DMS153 (cell line): ENCODE measurements at regions not wholly inside any gene's neighbourhood (a gene's known extent, or its start where the extent isn't known, plus 50 kb on each side); places are given as distances from the start of the nearest gene placed in this dataset.
A peak's percentile ranks its signal among the peaks of the same experiment; 100 is the strongest.
"Not testable (repeated sequence)": the region's sequence is repeated elsewhere in the genome, so short reads cannot be mapped to it uniquely, and the experiment has no call there.

Experiments used
- DNase-seq: peaks from one replicate; lab custom pipeline; 2025; lab: John Stamatoyannopoulos, UW

GRCh38 chr2:14828223-14828622 lies 195.7 kb downstream of the LRATD1 start:
- no peak for DNase-seq

DNA sequence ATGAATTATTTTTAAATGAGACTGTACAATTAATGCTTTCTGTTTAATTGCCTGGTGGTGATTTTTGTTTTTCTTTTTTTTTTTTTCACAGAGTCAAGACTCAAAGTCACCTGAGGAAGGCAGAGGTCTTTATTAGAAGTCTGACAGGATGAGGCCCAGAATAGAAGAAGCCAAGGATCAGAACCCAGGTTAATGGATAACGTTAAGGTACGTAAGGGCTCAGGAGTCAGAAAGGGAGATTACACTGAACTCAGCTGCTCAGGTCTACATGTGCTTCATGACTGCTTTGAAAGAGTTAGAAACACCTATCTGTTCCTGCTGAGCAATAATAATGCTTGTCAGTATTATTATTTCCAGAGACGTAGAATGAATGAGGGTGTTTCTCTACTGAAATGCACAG lies 196.5 kb downstream of the LRATD1 start:
- DNase-seq, result no peak

- DNase-seq, result no peak
Observed at GRCh38 chr2:14831458-14831857, 198.9 kb downstream of the LRATD1 start.

DNA sequence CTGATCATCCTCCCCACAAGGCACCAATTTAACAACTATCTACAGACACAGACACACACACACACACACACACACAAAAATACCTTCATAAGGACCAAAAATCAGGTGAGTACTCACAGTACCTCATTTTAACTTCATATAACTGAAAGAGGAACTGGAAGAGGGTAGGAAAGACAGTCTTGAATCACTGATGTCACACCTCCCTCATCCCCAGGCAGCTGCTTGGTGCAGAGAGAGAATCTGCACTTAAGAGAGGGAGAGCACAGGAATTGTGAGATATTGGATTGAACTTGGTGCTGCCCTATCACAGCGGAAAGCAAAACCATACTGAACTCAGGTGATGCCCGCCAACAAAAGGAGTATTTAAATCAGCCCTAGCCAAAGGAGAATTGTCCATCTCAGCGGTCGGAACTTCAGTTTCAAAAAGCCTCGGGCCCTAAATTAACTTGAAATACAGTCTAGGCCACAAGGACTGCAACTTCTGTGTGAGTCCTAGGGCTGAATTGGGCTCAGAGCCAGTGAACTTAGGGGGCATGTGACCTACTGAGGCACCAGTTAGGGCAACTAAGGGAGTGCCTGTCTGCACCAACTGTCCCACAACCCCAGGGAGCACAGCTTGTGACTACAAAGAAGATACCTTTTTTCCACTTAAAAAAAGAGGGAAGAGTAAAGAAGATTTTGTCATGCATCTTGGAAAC lies 211.1 kb downstream of the LRATD1 start:
- no peak for DNase-seq

GRCh38 chr2:14855751-14856150 lies 223.2 kb downstream of the LRATD1 start:
- DNase-seq, result no peak

- DNase-seq, result no peak
Observed at GRCh38 chr2:14861181-14861580, 228.7 kb downstream of the LRATD1 start.

DNA sequence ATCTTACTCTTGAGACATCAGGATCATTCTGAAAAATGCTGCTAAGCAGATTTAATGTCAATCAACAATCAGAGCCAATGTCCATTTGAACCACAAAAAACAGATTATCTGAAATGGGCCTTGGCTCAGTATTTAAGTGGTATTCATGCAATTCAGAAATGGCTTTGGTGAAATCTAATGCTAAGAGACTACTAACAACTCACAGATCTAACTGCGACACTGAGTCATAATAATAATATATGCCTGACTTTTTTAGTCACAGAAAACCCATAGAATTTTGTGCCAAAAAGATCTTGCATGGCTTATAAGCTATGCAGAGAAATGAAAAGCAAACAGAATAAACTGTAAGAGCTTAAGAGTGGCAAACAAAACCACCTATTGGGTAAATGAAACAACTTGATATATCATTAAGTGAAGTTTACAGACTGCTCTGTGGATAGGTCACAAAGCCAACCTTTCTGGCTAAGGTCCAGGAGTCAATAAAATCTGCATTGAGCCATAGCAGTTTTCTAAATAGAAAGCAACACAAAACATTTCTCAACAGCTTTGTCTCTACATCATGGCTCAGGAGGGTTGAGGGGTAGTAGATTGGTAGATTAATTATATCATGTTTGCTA lies 234.3 kb downstream of the LRATD1 start:
- peak; percentile 96 for DNase-seq

GRCh38 chr2:14867853-14868252 lies 235.3 kb downstream of the LRATD1 start:
- no peak for DNase-seq

DNA sequence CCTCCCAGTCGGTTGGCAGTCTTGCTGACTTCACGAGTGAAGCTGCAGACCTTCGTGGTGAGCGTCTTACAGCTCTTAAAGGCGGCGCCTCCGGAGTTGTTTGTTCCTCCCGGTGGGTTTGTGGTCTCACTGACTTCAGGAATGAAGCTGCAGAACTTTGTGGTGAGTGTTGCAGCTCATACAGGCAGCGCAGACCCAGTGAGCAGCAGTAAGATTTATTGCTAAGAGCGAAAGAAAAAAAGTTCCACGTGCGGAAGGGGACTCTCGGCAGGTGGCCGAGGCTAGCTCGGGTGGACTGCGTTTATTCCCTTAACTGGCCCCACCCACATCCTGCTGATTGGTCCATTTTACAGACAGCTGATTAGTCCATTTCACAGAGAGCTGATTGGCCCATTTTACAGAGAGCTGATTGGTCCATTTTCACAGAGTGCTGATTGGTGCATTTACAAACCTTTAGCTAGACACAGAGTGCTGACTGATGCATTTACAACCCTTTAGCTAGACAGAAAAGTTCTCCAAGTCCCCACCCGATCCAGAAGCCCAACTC lies 240.3 kb downstream of the LRATD1 start:
- no peak for DNase-seq

DNA sequence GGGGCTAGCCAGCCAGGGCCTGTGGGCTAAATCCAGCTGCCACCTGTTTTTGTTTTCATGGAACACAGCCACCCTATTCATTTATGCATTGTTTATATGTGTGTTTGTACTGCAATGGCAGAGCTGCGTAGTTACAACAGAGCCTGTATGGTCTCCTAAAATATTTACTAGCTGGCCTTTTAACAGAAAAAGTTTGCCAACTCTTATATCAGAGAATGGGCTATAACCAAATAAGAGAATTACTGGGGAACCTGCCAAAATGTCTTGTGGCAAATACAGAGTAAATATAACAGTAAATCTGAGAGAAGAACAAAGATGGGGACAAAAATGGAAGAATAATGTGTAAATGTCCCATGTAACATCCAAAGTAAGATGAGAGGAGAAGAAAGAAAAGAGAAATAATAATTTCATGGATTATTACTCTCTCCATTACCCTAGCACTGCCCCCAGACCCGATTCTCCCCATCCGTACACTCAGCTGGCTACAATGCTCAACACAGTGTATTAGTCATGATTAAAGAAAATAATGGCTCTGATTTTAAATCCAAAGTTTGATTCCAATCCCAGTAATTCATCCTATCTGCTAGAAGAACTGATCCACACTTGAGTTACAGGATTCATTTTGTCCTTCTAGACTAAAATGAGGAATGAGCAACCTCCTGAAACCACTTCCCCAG lies 249.3 kb downstream of the LRATD1 start:
- no peak for DNase-seq

- no peak for DNase-seq
Observed at GRCh38 chr2:14884651-14885050, 252.1 kb downstream of the LRATD1 start.

DNA sequence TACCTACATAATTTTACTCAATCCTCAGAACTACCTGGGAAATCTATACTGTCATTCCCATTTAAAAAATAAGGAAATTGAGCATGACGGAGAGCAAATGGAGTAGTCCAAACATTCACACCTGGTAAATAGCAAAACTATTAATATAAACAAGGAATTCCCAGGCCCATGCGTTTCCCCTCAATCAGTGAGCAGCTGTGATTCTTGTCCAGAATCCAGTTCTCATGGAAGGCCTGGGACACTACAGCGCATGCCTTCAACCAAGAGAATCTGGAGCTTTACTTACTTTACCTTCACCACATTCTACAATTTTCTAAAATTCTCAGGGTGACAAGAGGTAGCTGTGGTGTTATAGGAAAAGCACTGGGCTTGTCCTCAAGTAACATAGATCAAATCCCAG lies 259.0 kb downstream of the LRATD1 start:
- DNase-seq, result no peak

DNA sequence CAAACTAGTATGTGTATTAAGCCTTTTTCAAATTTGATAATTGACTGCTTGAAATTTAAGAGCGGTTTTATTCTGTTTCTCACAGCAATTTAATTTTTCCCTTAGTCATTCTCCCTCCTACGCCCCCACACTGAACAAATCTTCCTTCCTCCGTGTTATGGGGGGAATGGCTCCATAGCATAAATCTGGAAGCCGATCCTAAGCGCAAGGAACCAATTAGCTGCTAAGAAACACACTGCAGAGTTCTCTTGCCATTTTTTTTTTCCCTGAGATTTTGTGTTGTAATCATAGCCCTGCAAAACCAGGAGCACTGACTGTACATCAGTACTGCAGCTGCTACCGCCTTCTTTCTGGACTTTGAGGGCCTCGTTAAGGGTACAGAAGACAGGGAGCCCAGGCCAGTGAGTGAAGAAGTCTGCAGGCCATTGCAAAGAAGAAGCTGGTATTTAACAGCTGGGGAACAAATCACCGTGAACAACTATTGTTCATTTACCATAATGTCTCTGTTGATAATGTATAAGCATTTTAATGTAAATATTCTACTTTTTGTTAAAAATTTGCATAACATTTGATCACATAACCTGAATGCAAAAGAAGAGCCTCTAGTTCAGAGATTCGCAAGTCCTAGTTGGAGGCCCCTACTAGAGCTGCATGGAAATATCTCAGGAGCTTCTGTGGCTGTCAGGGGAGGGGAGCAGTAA lies 264.0 kb downstream of the LRATD1 start:
- DNase-seq, result no peak

- DNase-seq, result no peak
Observed at GRCh38 chr2:14899621-14900414, 267.3 kb downstream of the LRATD1 start.

DNA sequence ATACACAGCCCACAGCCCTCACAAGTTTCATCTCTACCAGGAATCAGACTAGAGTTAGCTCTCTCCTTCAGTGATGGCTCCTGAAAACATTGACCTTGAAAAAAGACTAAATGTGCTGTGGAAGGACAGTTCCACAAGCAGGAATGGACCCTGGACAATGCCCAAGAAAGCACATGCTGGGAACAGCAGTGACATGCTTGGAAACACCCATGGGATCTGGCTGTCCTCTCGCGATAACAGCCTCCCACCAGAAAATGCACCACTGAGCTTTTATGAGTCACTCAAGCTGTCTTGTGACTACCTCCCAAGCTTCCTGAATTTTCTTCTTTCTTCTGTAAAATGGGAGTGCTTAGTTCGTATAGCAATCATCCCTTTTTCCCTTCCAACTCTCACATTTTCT lies 269.2 kb downstream of the LRATD1 start:
- DNase-seq, result no peak

DNA sequence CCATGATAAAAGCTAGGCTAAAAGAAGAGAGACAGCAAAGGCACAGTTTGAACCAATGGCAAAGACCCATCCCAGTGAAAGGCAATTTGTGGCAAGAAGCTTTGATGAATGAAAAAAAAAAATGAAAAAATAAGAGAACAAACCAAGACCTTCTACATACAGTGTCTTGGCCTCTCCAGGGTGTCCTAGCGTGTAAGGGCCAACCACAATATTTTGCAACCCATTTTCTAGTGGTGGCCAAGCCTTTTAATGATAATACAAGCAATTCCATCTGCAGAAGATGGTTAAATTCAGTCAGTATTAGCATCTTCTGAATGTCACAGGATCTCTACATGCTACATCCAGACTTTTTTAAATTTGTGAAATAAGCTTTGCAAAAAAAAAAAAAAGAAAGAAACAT lies 270.4 kb downstream of the LRATD1 start:
- no peak for DNase-seq

GRCh38 chr2:14903709-14904374 lies 271.3 kb downstream of the LRATD1 start:
- DNase-seq, result peak; percentile 30

- not testable (repeated sequence) for DNase-seq
Observed at GRCh38 chr2:14904378-14904777, 271.9 kb downstream of the LRATD1 start.

DNA sequence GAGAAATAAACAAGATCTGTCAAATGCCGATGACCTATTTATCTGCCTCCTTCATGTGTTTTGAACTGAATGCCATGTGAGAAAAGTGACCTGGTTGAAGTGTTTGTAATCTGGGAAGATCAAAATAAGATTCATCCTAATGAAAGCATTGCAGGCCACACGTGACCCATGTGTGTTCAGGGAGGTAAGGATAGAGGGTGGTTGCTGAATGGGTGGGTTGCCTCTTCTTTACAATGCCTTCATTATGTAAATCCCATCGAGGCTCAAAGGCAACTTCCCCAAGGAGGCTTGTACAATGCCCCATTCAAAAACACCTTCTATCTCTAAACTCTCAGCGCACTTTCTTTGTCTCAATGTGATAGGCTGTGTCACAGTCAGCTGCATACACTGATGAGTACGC lies 273.1 kb downstream of the LRATD1 start:
- DNase-seq, result no peak

GRCh38 chr2:14907014-14907612 lies 274.6 kb downstream of the LRATD1 start:
- no peak for DNase-seq

DNA sequence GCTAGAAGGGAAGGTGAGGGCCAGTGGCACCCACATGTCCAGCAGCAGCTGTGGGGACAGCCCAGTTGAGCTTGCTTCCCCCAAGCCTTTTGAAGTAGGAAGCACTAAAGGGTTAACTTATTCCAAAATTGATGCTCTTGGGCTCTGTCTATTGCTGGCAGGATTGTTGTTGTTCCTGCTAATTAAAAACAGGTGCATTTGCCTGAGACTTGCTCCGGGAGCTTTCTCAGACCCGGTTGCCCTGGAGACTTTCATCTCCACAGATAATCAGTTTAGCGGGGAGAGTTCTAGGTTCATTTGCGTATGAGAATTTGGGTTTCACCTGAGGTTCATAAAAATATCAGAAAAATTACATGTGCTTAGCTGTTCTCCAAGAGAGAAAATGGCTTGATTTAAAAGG lies 277.3 kb downstream of the LRATD1 start:
- DNase-seq, result no peak
